C4-2B (cell line): ENCODE measurements at regions not wholly inside any gene's neighbourhood (a gene's known extent, or its start where the extent isn't known, plus 50 kb on each side); places are given as distances from the start of the nearest gene placed in this dataset.
A peak's percentile ranks its signal among the peaks of the same experiment; 100 is the strongest.
"Not testable (repeated sequence)": the region's sequence is repeated elsewhere in the genome, so short reads cannot be mapped to it uniquely, and the experiment has no call there.

Experiments used
- H3K27ac ChIP-seq: fragments of 450-650 bp; 2 replicates; pipeline ENCODE4 v1.5.1; 2017
- CTCF ChIP-seq: fragments of 450-650 bp; conservative IDR thresholded peaks from 2 replicates; pipeline ENCODE4 v1.5.1; 2017; ENCODE audit warnings: mild to moderate bottlenecking
- ZFX ChIP-seq: fragments of 450-650 bp; IDR thresholded peaks from 2 replicates; pipeline ENCODE4 v1.6.1; 2017

DNA sequence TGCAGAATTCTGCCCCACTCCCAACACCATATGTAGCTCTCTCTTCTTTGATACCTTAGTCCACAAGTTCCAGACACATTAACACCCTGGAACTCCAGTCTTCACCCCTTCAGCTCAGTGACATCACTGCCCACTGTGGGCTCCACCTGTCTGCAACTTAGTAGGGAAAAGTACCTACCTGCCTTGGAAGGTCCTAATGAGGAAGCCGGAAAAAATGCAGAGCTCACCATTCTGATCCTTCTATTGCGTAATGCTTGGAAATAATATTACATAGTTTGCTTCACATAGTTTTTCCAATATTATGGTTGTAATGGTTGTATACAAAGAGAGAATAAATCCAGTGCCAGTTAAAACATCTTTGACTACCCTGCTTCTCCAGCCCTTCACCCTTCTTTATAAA lies 738.4 kb downstream of the RNF144A start:
- no peak overlapping the region for H3K27ac ChIP-seq
- TF ChIP-seq CTCF = no peak
- no peak for TF ChIP-seq ZFX

GRCh38 chr2:7657526-7657925 lies 740.3 kb downstream of the RNF144A start:
- H3K27ac ChIP-seq = not testable (repeated sequence)

- peak; percentile 17; the same call in 1 of the 2 replicates for TF ChIP-seq CTCF
- no peak for TF ChIP-seq ZFX
- H3K27ac ChIP-seq = no peak overlapping the region
These were observed 741.3 kb downstream of the RNF144A start for GRCh38 chr2:7658486-7658885.

- no peak for TF ChIP-seq CTCF
- no peak for TF ChIP-seq ZFX
- H3K27ac ChIP-seq = no peak overlapping the region
These were observed 743.6 kb downstream of the RNF144A start for GRCh38 chr2:7660816-7661215.

DNA sequence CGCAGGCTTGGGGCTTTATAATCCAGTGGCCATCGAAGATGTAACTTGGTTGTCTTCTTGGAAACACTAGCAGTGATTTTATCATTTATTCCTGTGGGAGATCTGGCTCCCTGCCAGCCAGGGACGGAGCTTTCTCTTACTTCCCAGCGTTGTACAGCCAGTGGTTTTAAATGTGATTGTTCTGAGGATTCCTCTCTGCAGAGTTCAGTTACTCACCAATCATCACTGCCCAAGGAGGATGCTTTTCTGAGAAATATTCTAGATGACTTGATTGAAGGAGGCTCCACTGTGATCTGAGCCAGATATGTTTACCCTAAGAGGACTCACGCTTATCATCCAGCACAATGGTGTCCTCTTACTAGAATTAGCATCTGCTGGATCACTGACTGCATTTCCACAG lies 744.3 kb downstream of the RNF144A start:
- no peak overlapping the region for H3K27ac ChIP-seq
- TF ChIP-seq ZFX (no peak), CTCF (no peak)

GRCh38 chr2:7665880-7666279 lies 748.7 kb downstream of the RNF144A start:
- TF ChIP-seq ZFX (no peak), CTCF (no peak)
- no peak overlapping the region for H3K27ac ChIP-seq

DNA sequence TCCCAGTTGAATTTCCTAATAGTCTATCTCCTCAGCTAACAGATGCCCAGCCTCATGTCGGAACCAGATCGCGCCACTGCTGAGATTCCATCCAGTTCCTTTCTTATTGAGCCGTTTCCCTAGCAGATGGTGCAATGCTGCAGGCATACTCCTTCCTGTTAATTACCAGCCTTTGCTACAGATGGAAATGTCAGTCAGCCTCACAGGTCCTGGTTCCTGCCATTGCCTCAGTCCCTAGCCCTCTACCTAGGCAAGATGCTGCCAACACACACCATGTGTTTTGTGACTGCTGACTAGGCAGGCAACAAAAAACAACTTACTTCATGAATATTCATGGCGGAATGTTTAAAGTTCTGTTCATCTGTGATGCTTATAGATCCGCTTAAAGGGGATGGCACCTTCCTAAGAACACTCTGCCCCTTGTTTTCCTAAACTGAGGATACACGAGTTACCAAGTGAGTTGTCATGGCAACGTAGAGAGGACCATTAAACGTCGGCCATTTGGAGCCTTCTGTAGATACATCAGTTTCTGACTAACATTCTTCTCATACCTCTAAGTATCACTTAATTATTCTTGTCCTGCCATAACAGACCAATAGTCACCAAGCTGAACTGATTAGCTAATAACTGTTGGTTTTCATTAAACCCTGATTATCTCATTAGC lies 749.5 kb downstream of the RNF144A start:
- H3K27ac ChIP-seq = no peak overlapping the region
- no peak for TF ChIP-seq ZFX
- no peak for TF ChIP-seq CTCF

DNA sequence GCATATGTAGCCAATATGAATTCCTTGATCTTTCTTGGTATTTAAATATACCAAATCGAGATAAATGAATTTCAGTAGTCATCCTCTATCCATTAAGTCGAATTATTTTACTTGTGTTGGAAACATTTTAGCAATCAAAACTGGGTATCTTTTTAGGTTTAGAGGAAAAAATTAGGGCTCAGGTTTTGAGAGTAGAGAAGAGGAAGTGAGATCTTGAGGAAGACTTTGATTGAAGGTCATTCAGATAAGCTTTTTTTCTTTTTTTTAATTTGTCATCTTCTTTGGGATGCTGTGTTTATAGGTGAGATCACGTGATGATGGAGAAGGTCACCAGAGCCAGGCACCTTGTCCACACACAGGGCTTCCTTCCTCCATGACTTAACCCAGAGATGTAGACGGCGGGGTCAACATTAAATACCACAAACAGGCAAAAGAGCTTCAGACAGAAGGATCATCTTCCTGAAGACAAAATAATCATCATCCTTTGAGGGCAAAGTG lies 750.1 kb downstream of the RNF144A start:
- TF ChIP-seq ZFX (no peak), CTCF (no peak)
- H3K27ac ChIP-seq = no peak overlapping the region
